Smooth muscle cell (in vitro differentiated cells): ENCODE measurements at regions not wholly inside any gene's neighbourhood (a gene's known extent, or its start where the extent isn't known, plus 50 kb on each side); places are given as distances from the start of the nearest gene placed in this dataset.
A peak's percentile ranks its signal among the peaks of the same experiment; 100 is the strongest.

ENCODE experiments used
- DNase-seq: peaks from one replicate; lab custom pipeline; 2025; ENCODE audit not compliant: unreplicated experiment; lab: John Stamatoyannopoulos, UW
- H2AFZ ChIP-seq: fragments of 200-600 bp; sonication (generic); 2 replicates; pipeline ENCODE4 v1.6.0; 2016; ENCODE audit warnings: antibody characterized with exemption, low read depth, mild to moderate bottlenecking
- H3F3A ChIP-seq: fragments of 200-600 bp; sonication (generic); 2 replicates; pipeline ENCODE4 v1.6.0; 2017; ENCODE audit warnings: antibody characterized with exemption, low read depth
- H3K27ac ChIP-seq: fragments of 200-600 bp; sonication (generic); 2 replicates; pipeline ENCODE4 v1.5.1; 2016; ENCODE audit warnings: low read depth, mild to moderate bottlenecking
- H3K27me3 ChIP-seq: fragments of 200-600 bp; sonication (generic); 2 replicates; pipeline ENCODE4 v1.6.1; 2016; ENCODE audit warnings: low read depth, mild to moderate bottlenecking
- H3K36me3 ChIP-seq: fragments of 200-600 bp; sonication (generic); 2 replicates; pipeline ENCODE4 v1.5.1; 2016; ENCODE audit warnings: low read depth
- H3K4me1 ChIP-seq: fragments of 200-600 bp; sonication (generic); 2 replicates; pipeline ENCODE4 v1.5.1; 2016; ENCODE audit warnings: low read depth
- H3K4me2 ChIP-seq: fragments of 200-600 bp; sonication (generic); 2 replicates; pipeline ENCODE4 v1.6.0; 2016; ENCODE audit warnings: mild to moderate bottlenecking
- H3K4me3 ChIP-seq: fragments of 200-600 bp; sonication (generic); 2 replicates; pipeline ENCODE4 v1.5.1; 2016; ENCODE audit warnings: mild to moderate bottlenecking
- H3K79me2 ChIP-seq: fragments of 200-600 bp; sonication (generic); 2 replicates; pipeline ENCODE4 v1.6.0; 2016; ENCODE audit warnings: low read depth, mild to moderate bottlenecking
- H3K9ac ChIP-seq: fragments of 200-600 bp; sonication (generic); 2 replicates; pipeline ENCODE4 v1.6.0; 2016; ENCODE audit warnings: low read depth
- H3K9me3 ChIP-seq: fragments of 200-600 bp; sonication (generic); replicated peaks from 2 replicates; pipeline ENCODE4 v1.5.1; 2016; ENCODE audit warnings: low read depth
- H4K20me1 ChIP-seq: fragments of 200-600 bp; sonication (generic); 2 replicates; pipeline ENCODE4 v1.6.0; 2016; ENCODE audit warnings: low read depth
- CTCF ChIP-seq: fragments of 200-600 bp; sonication (generic); IDR thresholded peaks from 2 replicates; pipeline ENCODE4 v1.5.1; 2017; ENCODE audit warnings: borderline replicate concordance, mild to moderate bottlenecking, antibody characterized with exemption; ENCODE audit not compliant: insufficient read depth, poor library complexity, severe bottlenecking
- WGBS: methylation state at CpG from one replicate; pipeline ENCODE4 v1.1.7; 2016; ENCODE audit warnings: low lambda C conversion rate; 5-methylcytosine and 5-hydroxymethylcytosine counted together

DNA sequence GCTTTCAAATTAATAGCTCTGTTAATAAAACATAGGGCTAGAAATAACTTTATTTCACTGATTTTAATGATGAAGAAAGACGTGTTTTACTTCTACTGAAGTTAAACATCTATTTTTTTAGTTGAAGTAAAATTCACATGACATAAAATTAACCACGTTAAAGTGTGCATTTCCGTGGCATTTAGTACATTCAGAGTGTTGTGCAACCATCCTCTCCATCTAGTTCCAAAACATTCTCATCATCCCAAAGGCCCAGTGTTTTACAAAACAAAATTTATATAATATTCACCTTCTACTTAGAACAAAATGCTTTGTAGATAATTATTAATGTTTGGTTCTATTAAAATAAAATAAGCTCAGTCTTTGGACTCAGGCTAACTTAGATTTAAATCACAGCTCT lies 108.5 kb upstream of the GNG12 start:
- Histone ChIP-seq H3K4me3 (no peak overlapping the region), H4K20me1 (no peaks in the 10 kb centered on the region), H3K4me2 (no peak overlapping the region), H3K36me3 (no peaks in the 10 kb centered on the region), H3K4me1 (peaks cover 12% of the 10 kb centered on the region), H3K27ac (no peak overlapping the region), H3K9ac (no peak overlapping the region), H3K79me2 (no peaks in the 10 kb centered on the region), H3K27me3 (no peaks in the 10 kb centered on the region), H3K9me3 (no peaks in the 10 kb centered on the region), H3F3A (peaks cover 15% of the 10 kb centered on the region), H2AFZ (no peak overlapping the region)
- WGBS: 63% methylated on average over 3 of the region's 3 CpGs
- no peak for DNase-seq
- TF ChIP-seq CTCF: no peak

DNA sequence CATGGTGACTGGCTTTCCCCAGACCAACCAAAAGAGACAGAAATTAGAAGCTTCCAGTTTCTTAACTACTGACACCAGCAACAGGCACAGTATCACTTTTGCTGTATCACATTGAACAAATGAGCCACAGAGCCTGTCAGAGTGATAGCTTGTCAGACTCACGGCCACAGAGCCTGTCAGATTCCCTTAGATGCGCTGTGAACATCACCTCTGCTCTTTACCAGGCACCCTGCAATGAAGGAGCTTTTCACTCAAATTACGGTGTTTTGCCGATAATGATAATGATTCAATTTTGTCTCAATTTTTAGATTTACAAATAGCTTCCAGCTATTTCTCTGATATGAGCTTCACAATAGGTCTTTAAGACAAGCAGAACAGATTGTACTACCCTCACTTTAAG lies 107.9 kb upstream of the GNG12 start:
- no peak for TF ChIP-seq CTCF
- WGBS: 89% methylated on average over 4 of the region's 4 CpGs
- Histone ChIP-seq H3K9me3 (no peaks in the 10 kb centered on the region), H3K4me1 (peaks cover 12% of the 10 kb centered on the region), H3K4me2 (no peak overlapping the region), H3K79me2 (no peaks in the 10 kb centered on the region), H4K20me1 (no peaks in the 10 kb centered on the region), H3K36me3 (no peaks in the 10 kb centered on the region), H3F3A (peaks cover 11% of the 10 kb centered on the region), H3K27ac (no peak overlapping the region), H2AFZ (no peak overlapping the region), H3K27me3 (no peaks in the 10 kb centered on the region), H3K9ac (no peak overlapping the region), H3K4me3 (no peak overlapping the region)
- no peak for DNase-seq

DNA sequence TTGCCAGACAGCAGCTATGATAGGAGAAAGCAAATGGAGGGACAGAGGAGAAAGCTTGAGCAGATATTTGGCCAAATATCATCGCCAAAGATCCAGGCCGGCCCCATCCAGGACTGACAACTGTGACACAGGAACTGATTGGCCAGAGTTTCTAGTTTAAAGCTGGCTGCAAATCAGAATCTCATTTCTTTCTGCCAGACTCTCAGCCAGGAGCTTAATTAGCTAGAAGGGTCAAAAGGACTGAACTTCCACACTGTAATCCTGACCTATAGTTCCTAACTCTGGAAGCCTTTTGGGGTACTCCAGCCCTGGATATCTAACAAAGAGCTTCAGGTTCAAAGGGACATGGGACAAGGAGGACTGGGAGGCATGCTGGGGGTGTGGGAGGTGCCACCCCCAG lies 106.7 kb upstream of the GNG12 start:
- H3K27ac ChIP-seq: peak overlapping the region; percentile 28
- no peaks in the 10 kb centered on the region for H3K9me3 ChIP-seq
- H3K27me3 ChIP-seq: no peaks in the 10 kb centered on the region
- no peak for TF ChIP-seq CTCF
- no peaks in the 10 kb centered on the region for H3K36me3 ChIP-seq
- H3K79me2 ChIP-seq: no peaks in the 10 kb centered on the region
- no peak overlapping the region for H3K4me3 ChIP-seq
- 84% methylated on average over 2 of the region's 2 CpGs for WGBS
- DNase-seq: no peak
- peak overlapping the region; percentile 8 for H3K4me2 ChIP-seq
- H3K9ac ChIP-seq: no peak overlapping the region
- no peaks in the 10 kb centered on the region for H4K20me1 ChIP-seq
- peaks cover 2% of the 10 kb centered on the region for H3F3A ChIP-seq
- H3K4me1 ChIP-seq: peaks cover 12% of the 10 kb centered on the region
- peak overlapping the region; percentile 63 for H2AFZ ChIP-seq

DNA sequence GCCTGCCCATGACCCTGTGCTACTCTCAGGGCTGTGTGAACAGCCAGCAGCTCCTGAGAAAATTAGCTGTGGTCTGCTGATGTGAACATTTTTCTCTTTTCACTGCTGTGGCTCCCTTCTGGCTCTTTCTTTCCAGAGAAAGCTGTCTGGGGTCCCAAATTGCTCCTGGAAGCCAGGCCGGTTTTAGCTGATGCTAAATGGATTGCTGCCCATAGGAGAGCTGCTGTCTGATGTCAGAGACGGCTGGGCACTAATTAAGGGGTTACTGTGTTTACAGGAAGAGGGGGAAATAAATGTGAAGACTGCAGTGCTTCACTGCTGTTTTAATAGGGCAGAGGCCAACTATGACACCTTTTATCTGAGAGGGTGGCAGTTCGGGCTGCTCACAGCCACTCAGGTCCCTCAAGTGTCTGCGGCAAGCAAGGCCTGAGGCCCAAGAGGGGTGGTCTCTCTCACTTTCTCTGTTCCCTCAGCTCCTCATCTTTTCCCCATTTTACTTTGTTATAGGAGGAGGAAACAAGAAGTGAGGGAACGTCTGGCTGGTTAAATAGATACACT lies 106.0 kb upstream of the GNG12 start:
- TF ChIP-seq CTCF: no peak
- H3K27ac ChIP-seq: peak overlapping the region; percentile 28
- no peaks in the 10 kb centered on the region for H4K20me1 ChIP-seq
- no peak for DNase-seq
- no peaks in the 10 kb centered on the region for H3F3A ChIP-seq
- H2AFZ ChIP-seq: peak overlapping the region; percentile 63
- H3K9me3 ChIP-seq: no peaks in the 10 kb centered on the region
- WGBS: 20% methylated on average over 5 of the region's 5 CpGs
- no peak overlapping the region for H3K4me3 ChIP-seq
- peak overlapping the region; percentile 10 for H3K4me2 ChIP-seq
- no peak overlapping the region for H3K9ac ChIP-seq
- H3K4me1 ChIP-seq: peaks cover 12% of the 10 kb centered on the region
- H3K36me3 ChIP-seq: no peaks in the 10 kb centered on the region
- no peaks in the 10 kb centered on the region for H3K79me2 ChIP-seq
- H3K27me3 ChIP-seq: no peaks in the 10 kb centered on the region
